Naive thymus-derived CD4-positive, alpha-beta T cell (primary cell): ENCODE measurements at regions not wholly inside any gene's neighbourhood (a gene's known extent, or its start where the extent isn't known, plus 50 kb on each side); places are given as distances from the start of the nearest gene placed in this dataset.
"Not testable (repeated sequence)": the region's sequence is repeated elsewhere in the genome, so short reads cannot be mapped to it uniquely, and the experiment has no call there.

Source experiments
- ATAC-seq: fragments of 150-1000 bp; cut with Tn5 transposase; 2 replicates; pipeline ENCODE4 v1.10.0; 2021; ENCODE audit warnings: mild to moderate bottlenecking, moderate library complexity
- CTCF ChIA-PET: fragments of 350-600 bp; sonication (Branson Sonifier 250); formaldehyde crosslinking; loops from one replicate; lab custom pipeline; 2021; ENCODE audit warnings: antibody characterized with exemption; lab: Charles Lee
- POLR2A ChIA-PET: fragments of 350-600 bp; sonication (Branson Sonifier 250); formaldehyde crosslinking; loops from one replicate; lab custom pipeline; 2021; ENCODE audit warnings: antibody characterized with exemption, inconsistent platforms; lab: Charles Lee
- DNase-seq, 9 donors: peaks; one replicate each; pipeline versions ENCODE4 v3.0.0 to v3.0.0-alpha.2; 2020 to 2022; ENCODE audit warnings: mixed read lengths in 1 of 9
- H3K27ac ChIP-seq: one replicate; pipeline ENCODE4 v1.7.0; 2013; ENCODE audit warnings: mild to moderate bottlenecking, low read depth, low read length, moderate library complexity
- H3K27me3 ChIP-seq, 2 donors: one replicate each; pipeline ENCODE4 v1.7.0; 2013; ENCODE audit warnings: low read length in 2 of 2, mild to moderate bottlenecking in 2 of 2, moderate library complexity in 2 of 2; ENCODE audit not compliant: control insufficient read depth in 2 of 2, insufficient read depth in 2 of 2
- H3K36me3 ChIP-seq, 3 experiments: 1 replicate in 2 of 3; 2 replicates in 1 of 3; pipeline ENCODE4 v1.7.0; 2013; ENCODE audit warnings: low read length in 3 of 3, mild to moderate bottlenecking in 3 of 3, moderate library complexity in 1 of 3; ENCODE audit not compliant: insufficient read depth in 3 of 3, control insufficient read depth in 2 of 3
- H3K4me1 ChIP-seq, 2 donors: one replicate each; pipeline ENCODE4 v1.7.0; 2013; ENCODE audit warnings: low read length in 2 of 2, mild to moderate bottlenecking in 2 of 2, moderate library complexity in 1 of 2; ENCODE audit not compliant: control insufficient read depth in 2 of 2, insufficient read depth in 2 of 2
- H3K4me3 ChIP-seq: 2 replicates; pipeline ENCODE4 v1.7.0; 2013; ENCODE audit warnings: mild to moderate bottlenecking, low read length
- H3K9me3 ChIP-seq, 3 experiments: 1 replicate in 2 of 3; 2 replicates in 1 of 3; pipeline ENCODE4 v1.7.0; 2013; ENCODE audit warnings: low read length in 3 of 3; ENCODE audit not compliant: control insufficient read depth in 2 of 3
- H3K27ac Mint-ChIP-seq, 9 donors: one replicate each; pipeline ENCODE4 v1.8.0; 2020 to 2022; ENCODE audit warnings: mixed read lengths in 9 of 9, mild to moderate bottlenecking in 8 of 9, moderate library complexity in 5 of 9, inconsistent platforms in 2 of 9
- H3K27me3 Mint-ChIP-seq, 5 donors: one replicate each; pipeline ENCODE4 v1.8.0; 2021 to 2022; ENCODE audit warnings: mixed read lengths in 5 of 5, mild to moderate bottlenecking in 1 of 5
- H3K36me3 Mint-ChIP-seq, 5 donors: one replicate each; pipeline ENCODE4 v1.8.0; 2020 to 2022; ENCODE audit warnings: mixed read lengths in 5 of 5, mild to moderate bottlenecking in 3 of 5, inconsistent platforms in 1 of 5
- H3K4me1 Mint-ChIP-seq, 7 donors: one replicate each; pipeline ENCODE4 v1.8.0; 2020 to 2022; ENCODE audit warnings: mixed read lengths in 7 of 7, mild to moderate bottlenecking in 3 of 7, inconsistent platforms in 1 of 7
- H3K4me3 Mint-ChIP-seq, 10 donors: one replicate each; pipeline ENCODE4 v1.8.0; 2020 to 2022; ENCODE audit warnings: mild to moderate bottlenecking in 10 of 10, mixed read lengths in 10 of 10, moderate library complexity in 6 of 10, inconsistent platforms in 2 of 10
- H3K9me3 Mint-ChIP-seq, 11 donors: one replicate each; pipeline ENCODE4 v1.8.0; 2020 to 2022; ENCODE audit warnings: mixed read lengths in 11 of 11, mild to moderate bottlenecking in 4 of 11, inconsistent platforms in 1 of 11, moderate library complexity in 1 of 11
- intact Hi-C, 2 donors: fragments of 100-400 bp; cut with micrococcal nuclease; formaldehyde crosslinking; loops; one replicate each; pipeline ENCODE4 v1.15.1; 2023

GRCh38 chr7:76144664-76145270 is 56.9 kb upstream of the SRRM3 start:
- CTCF ChIA-PET = not testable (repeated sequence)
- H3K27ac Mint-ChIP-seq = peak overlapping the region in 3 of 9 donors; percentile 2 to 19 (median 9)

GRCh38 chr7:76146374-76146773 is 55.3 kb upstream of the SRRM3 start:
- Mint-ChIP-seq H3K4me3 (no peak overlapping the region), H3K27ac (no peak overlapping the region), H3K4me1 (peaks cover 14 to 38% (median 23%) of the 10 kb centered on the region in 7 donors), H3K27me3 (no peaks in the 10 kb centered on the region), H3K9me3 (peaks cover 0 to 2% (median 0%) of the 10 kb centered on the region in 11 donors), H3K36me3 (no peaks in the 10 kb centered on the region)
- no peaks in the 10 kb centered on the region for H3K36me3 ChIP-seq
- DNase-seq (no peak), ATAC-seq (no peak)
- POLR2A ChIA-PET = no interaction called here
- no peaks in the 10 kb centered on the region for H3K27me3 ChIP-seq
- CTCF ChIA-PET = no interaction called here
- H3K4me3 ChIP-seq = no peak overlapping the region
- H3K27ac ChIP-seq = no peak overlapping the region
- peaks cover 0 to 25% of the 10 kb centered on the region in 2 donors for H3K4me1 ChIP-seq
- H3K9me3 ChIP-seq = no peaks in the 10 kb centered on the region
- intact Hi-C loops = no loop called here

More at GRCh38 chr7:76144664-76145270, 56.9 kb upstream of the SRRM3 start:
- Mint-ChIP-seq H3K4me3 (peak overlapping the region in 4 of 10 donors; percentile 4 to 61 (median 42)), H3K4me1 (peaks cover 7 to 29% (median 24%) of the 10 kb centered on the region in 7 donors)
- H3K4me3 ChIP-seq, H3K36me3 ChIP-seq, H3K9me3 ChIP-seq, H3K9me3 Mint-ChIP-seq, intact Hi-C loops, H3K27ac ChIP-seq, POLR2A ChIA-PET, DNase-seq, H3K27me3 Mint-ChIP-seq, ATAC-seq, H3K36me3 Mint-ChIP-seq, H3K27me3 ChIP-seq: not testable (repeated sequence)
- H3K4me1 ChIP-seq = peaks cover 0 to 11% of the 10 kb centered on the region in 2 donors

GRCh38 chr7:76148947-76149346 is 52.7 kb upstream of the SRRM3 start:
- H3K9me3 Mint-ChIP-seq, H3K27me3 Mint-ChIP-seq, H3K27me3 ChIP-seq, H3K36me3 ChIP-seq, H3K4me3 ChIP-seq, H3K27ac ChIP-seq, H3K9me3 ChIP-seq, H3K27ac Mint-ChIP-seq, intact Hi-C loops, ATAC-seq, H3K4me3 Mint-ChIP-seq, POLR2A ChIA-PET, H3K36me3 Mint-ChIP-seq, DNase-seq: not testable (repeated sequence)
- H3K4me1 Mint-ChIP-seq = peaks cover 19 to 49% (median 37%) of the 10 kb centered on the region in 7 donors
- H3K4me1 ChIP-seq = peaks cover 6 to 25% of the 10 kb centered on the region in 2 donors
- CTCF ChIA-PET = interaction anchor here (1.2 kb wide), 1 partner anchor 30 kb away, joined by 3 read pairs; no protein-coding TSS in a partner anchor

GRCh38 chr7:76149847-76150691 is 51.6 kb upstream of the SRRM3 start:
- Mint-ChIP-seq H3K9me3 (no peaks in the 10 kb centered on the region), H3K27me3 (no peaks in the 10 kb centered on the region), H3K4me1 (peaks cover 21 to 54% (median 37%) of the 10 kb centered on the region in 7 donors), H3K4me3 (peak overlapping the region in 7 of 10 donors; percentile 15 to 51 (median 40)), H3K36me3 (peaks cover 0 to 4% (median 0%) of the 10 kb centered on the region in 5 donors), H3K27ac (peak overlapping the region in 1 of 9 donors; percentile 61)
- Histone ChIP-seq H3K27ac (no peak overlapping the region), H3K27me3 (no peaks in the 10 kb centered on the region), H3K4me3 (no peak overlapping the region), H3K9me3 (no peaks in the 10 kb centered on the region), H3K4me1 (peaks cover 6 to 31% of the 10 kb centered on the region in 2 donors), H3K36me3 (no peaks in the 10 kb centered on the region)
- ATAC-seq = no peak
- intact Hi-C loops = no loop called here
- ChIA-PET POLR2A (no interaction called here), CTCF (interaction anchor here (1.2 kb wide), 1 partner anchor 28 kb away, joined by 3 read pairs; no protein-coding TSS in a partner anchor)
- no peak for DNase-seq
